SK-N-SH (cell line): ENCODE measurements at regions not wholly inside any gene's neighbourhood (a gene's known extent, or its start where the extent isn't known, plus 50 kb on each side); places are given as distances from the start of the nearest gene placed in this dataset.

ENCODE experiments used
- CTCF ChIA-PET: fragments of 300-600, 350-600 bp; formaldehyde crosslinking; extraction: SDS; loops from one replicate; lab custom pipeline; 2021; lab: Yijun Ruan, JAX
- POLR2A ChIA-PET: fragments of 350-600 bp; sonication (Branson Sonifier 250); formaldehyde crosslinking; extraction: SDS; loops from one replicate; lab custom pipeline; 2020; ENCODE audit warnings: antibody characterized with exemption, inconsistent platforms; lab: Yijun Ruan, JAX
- DNase-seq: peaks from one replicate; pipeline ENCODE4 v3.0.0; 2012
- H2AFZ ChIP-seq: fragments of 200-600 bp; sonication (generic); 2 replicates; pipeline ENCODE4 v1.8.1; 2016; ENCODE audit warnings: antibody characterized with exemption, mild to moderate bottlenecking, low read depth
- H3F3A ChIP-seq: fragments of 200-600 bp; sonication (generic); replicated peaks from 2 replicates; pipeline ENCODE3; 2016; ENCODE audit warnings: antibody characterized with exemption, mild to moderate bottlenecking; ENCODE audit not compliant: insufficient read depth
- H3K27ac ChIP-seq, 2 experiments: fragments of 200-500 bp in 1 of 2; fragments of 200-600 bp in 1 of 2; sonication (Bioruptor generic) in 1 of 2; sonication (generic), shearing (Covaris generic) in 1 of 2; 2 replicates each; pipeline versions ENCODE4 v1.5.1 to v1.6.1; 2014 to 2016; ENCODE audit warnings: low read depth in 2 of 2, inconsistent platforms in 1 of 2, low read length in 1 of 2, mild to moderate bottlenecking in 1 of 2, mixed read lengths in 1 of 2
- H3K27me3 ChIP-seq: fragments of 200-600 bp; sonication (generic), shearing (Covaris generic); 2 replicates; pipeline ENCODE4 v1.6.1; 2016; ENCODE audit warnings: mixed run types; ENCODE audit not compliant: insufficient read depth
- H3K36me3 ChIP-seq, 2 experiments: fragments of 200-500 bp in 1 of 2; fragments of 200-600 bp in 1 of 2; sonication (Bioruptor generic) in 1 of 2; sonication (generic) in 1 of 2; replicated peaks in 1 of 2; 2 replicates each; pipeline versions ENCODE3 to v1.5.1; 2014 to 2016; ENCODE audit warnings: low read length in 1 of 2, mild to moderate bottlenecking in 1 of 2; ENCODE audit not compliant: insufficient read depth in 2 of 2, control insufficient read depth in 1 of 2
- H3K4me1 ChIP-seq, 2 experiments: fragments of 200-500 bp in 1 of 2; fragments of 200-600 bp in 1 of 2; sonication (Bioruptor generic) in 1 of 2; sonication (generic), shearing (Covaris generic) in 1 of 2; 2 replicates each; pipeline versions ENCODE4 v1.5.1 to v1.6.1; 2014 to 2016; ENCODE audit warnings: low read depth in 1 of 2, low read length in 1 of 2, mixed run types in 1 of 2; ENCODE audit not compliant: insufficient read depth in 2 of 2, control insufficient read depth in 1 of 2
- H3K4me2 ChIP-seq: fragments of 200-600 bp; sonication (generic), shearing (Covaris generic); 2 replicates; pipeline ENCODE4 v1.6.1; 2017; ENCODE audit warnings: mixed run types
- H3K4me3 ChIP-seq, 2 experiments: fragments of 200-500 bp in 1 of 2; fragments of 200-600 bp in 1 of 2; sonication (Bioruptor generic) in 1 of 2; sonication (generic), shearing (Covaris generic) in 1 of 2; 2 replicates each; pipeline versions ENCODE4 v1.5.1 to v1.8.1; 2014 to 2016; ENCODE audit warnings: low read depth in 2 of 2, inconsistent platforms in 1 of 2, low read length in 1 of 2, mild to moderate bottlenecking in 1 of 2, mixed read lengths in 1 of 2, moderate library complexity in 1 of 2
- H3K79me2 ChIP-seq: fragments of 200-600 bp; sonication (generic); 2 replicates; pipeline ENCODE4 v1.8.1; 2017; ENCODE audit warnings: mild to moderate bottlenecking; ENCODE audit not compliant: insufficient read depth
- H3K9ac ChIP-seq: fragments of 200-600 bp; sonication (generic); 2 replicates; pipeline ENCODE4 v1.6.1; 2017; ENCODE audit warnings: mixed run types
- H3K9me2 ChIP-seq: fragments of 200-600 bp; sonication (generic); 2 replicates; pipeline ENCODE4 v1.6.1; 2017; ENCODE audit warnings: mixed run types
- H3K9me3 ChIP-seq: fragments of 200-600 bp; sonication (generic); 2 replicates; pipeline ENCODE4 v1.6.1; 2017; ENCODE audit warnings: mixed run types, mild to moderate bottlenecking, moderate library complexity
- H4K20me1 ChIP-seq: fragments of 200-600 bp; sonication (generic); 2 replicates; pipeline ENCODE4 v1.6.1; 2017; ENCODE audit warnings: mild to moderate bottlenecking, mixed run types; ENCODE audit not compliant: insufficient read depth
- ELF1 ChIP-seq: IDR thresholded peaks from 2 replicates; pipeline ENCODE4 v1.4.0; 2012
- EP300 ChIP-seq, 2 experiments: IDR thresholded peaks; 2 replicates each; pipeline versions ENCODE4 v1.4.0 to v1.6.1; 2012; ENCODE audit warnings: borderline replicate concordance in 1 of 2, low read depth in 1 of 2, low read length in 1 of 2
- FOXM1 ChIP-seq: IDR thresholded peaks from 2 replicates; pipeline ENCODE4 v1.4.0; 2012; ENCODE audit warnings: low read depth, mild to moderate bottlenecking
- GATA2 ChIP-seq: sonication (generic); formaldehyde crosslinking; IDR thresholded peaks from 2 replicates; pipeline ENCODE4 v1.5.0; 2020; ENCODE audit warnings: mild to moderate bottlenecking, missing genetic modification reagents
- MEF2A ChIP-seq: IDR thresholded peaks from 2 replicates; pipeline ENCODE4 v1.4.0; 2012; ENCODE audit warnings: low read depth, borderline replicate concordance
- MXI1 ChIP-seq: IDR thresholded peaks from 2 replicates; pipeline ENCODE4 v1.6.1; 2012; ENCODE audit warnings: mild to moderate bottlenecking, low read depth, low read length, improper control_type of control experiment
- NFIC ChIP-seq: IDR thresholded peaks from 2 replicates; pipeline ENCODE4 v1.4.0; 2012; ENCODE audit warnings: borderline replicate concordance
- POLR2AphosphoS5 ChIP-seq: IDR thresholded peaks from 2 replicates; pipeline ENCODE4 v1.6.1; 2012; ENCODE audit warnings: low read depth, low read length
- RAD21 ChIP-seq: IDR thresholded peaks from 2 replicates; pipeline ENCODE4 v1.6.1; 2012; ENCODE audit warnings: mild to moderate bottlenecking, low read length
- RCOR1 ChIP-seq: fragments of 150-350 bp; IDR thresholded peaks from 2 replicates; pipeline ENCODE4 v1.6.1; 2017; ENCODE audit warnings: antibody characterized with exemption, low read length
- TAF1 ChIP-seq: IDR thresholded peaks from 2 replicates; pipeline ENCODE4 v1.6.1; 2012; ENCODE audit warnings: low read depth, mild to moderate bottlenecking, low read length, moderate library complexity, borderline replicate concordance
- TCF12 ChIP-seq: IDR thresholded peaks from 2 replicates; pipeline ENCODE4 v1.4.0; 2012
- WGBS: methylation state at CpG from one replicate; pipeline ENCODE4 v1.1.6; 2017; ENCODE audit warnings: low lambda C conversion rate; 5-methylcytosine and 5-hydroxymethylcytosine counted together
- TF ChIP-seq, protein P1 (sequence below): fragments of 150-350 bp; IDR thresholded peaks from 2 replicates; pipeline ENCODE4 v1.6.1; 2016; ENCODE audit warnings: mild to moderate bottlenecking, low read depth, low read length
- TF ChIP-seq, protein P2 (sequence below): IDR thresholded peaks from 2 replicates; pipeline ENCODE4; 2012
- TF ChIP-seq, protein P3 (sequence below): IDR thresholded peaks from 2 replicates; pipeline ENCODE4 v1.4.0; 2012; ENCODE audit warnings: low read depth, borderline replicate concordance
- TF ChIP-seq, protein P4 (sequence below): IDR thresholded peaks from 2 replicates; pipeline ENCODE4 v1.4.0; 2012; ENCODE audit warnings: low read depth, borderline replicate concordance
- TF ChIP-seq, protein P5 (sequence below): fragments of 200-600 bp; sonication (generic); IDR thresholded peaks from 2 replicates; pipeline ENCODE4 v1.6.1; 2017; ENCODE audit warnings: antibody characterized with exemption, mild to moderate bottlenecking, moderate library complexity
- TF ChIP-seq, protein P6 (sequence below): IDR thresholded peaks from 2 replicates; pipeline ENCODE4 v1.4.0; 2012; ENCODE audit warnings: low read depth

DNA sequence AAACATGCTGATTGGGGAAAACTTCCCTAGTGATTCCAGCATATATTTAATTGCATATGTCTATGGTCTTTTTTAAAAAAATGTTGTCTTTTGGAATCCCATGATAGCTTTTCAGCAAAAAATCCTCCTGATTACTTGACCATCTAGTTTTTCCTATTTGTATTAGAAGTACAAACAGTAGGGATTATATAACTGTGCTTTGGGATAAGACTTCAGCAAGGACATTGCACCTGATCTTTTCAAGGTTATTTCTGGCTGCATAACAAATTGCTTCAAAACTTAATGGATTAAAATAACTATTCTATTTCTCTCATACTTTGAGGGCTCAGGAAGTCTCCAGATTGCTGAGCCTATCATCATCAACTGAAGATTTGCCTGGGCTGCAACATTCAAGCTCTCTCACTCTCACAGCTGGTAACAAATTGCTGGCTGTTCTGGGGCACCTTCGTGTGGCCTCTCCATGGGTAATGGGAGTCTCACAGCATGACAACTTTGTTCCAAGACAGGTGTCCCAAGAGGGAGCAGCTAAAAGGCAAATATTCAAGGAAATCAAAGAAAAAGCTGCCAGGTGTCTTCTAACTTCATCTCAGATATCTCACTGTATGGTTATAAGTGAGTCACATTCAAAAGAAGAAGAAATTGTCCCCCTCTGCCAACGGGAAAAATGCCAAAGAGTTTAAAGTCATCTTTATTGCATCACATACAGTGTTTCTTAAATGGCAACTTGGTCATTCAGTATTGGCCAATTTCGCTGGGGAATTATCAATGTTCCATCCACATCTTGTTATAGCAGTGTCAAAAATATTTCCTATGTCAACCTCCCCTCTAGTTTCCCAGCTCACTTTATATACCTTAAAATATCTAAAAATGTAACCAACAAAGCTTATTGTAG lies 644.5 kb upstream of the GRM7 start:
- no peaks in the 10 kb centered on the region for H3K27me3 ChIP-seq
- H3K79me2 ChIP-seq: no peaks in the 10 kb centered on the region
- no peaks in the 10 kb centered on the region for H3K9me3 ChIP-seq
- no peak overlapping the region for H3K9ac ChIP-seq
- H3K36me3 ChIP-seq: no peaks in the 10 kb centered on the region
- no peak for DNase-seq
- H2AFZ ChIP-seq: no peak overlapping the region
- ChIA-PET POLR2A (no interaction called here), CTCF (interaction anchor here (0.6 kb wide), 2 partner anchors 102 to 1513 kb away, joined by 3 read pairs; no protein-coding TSS in a partner anchor)
- no peaks in the 10 kb centered on the region for H3K9me2 ChIP-seq
- no peak overlapping the region for H3K27ac ChIP-seq
- no peak overlapping the region for H3K4me3 ChIP-seq
- WGBS: 1% methylated on average over 3 of the region's 3 CpGs
- TF ChIP-seq, protein P1, sequence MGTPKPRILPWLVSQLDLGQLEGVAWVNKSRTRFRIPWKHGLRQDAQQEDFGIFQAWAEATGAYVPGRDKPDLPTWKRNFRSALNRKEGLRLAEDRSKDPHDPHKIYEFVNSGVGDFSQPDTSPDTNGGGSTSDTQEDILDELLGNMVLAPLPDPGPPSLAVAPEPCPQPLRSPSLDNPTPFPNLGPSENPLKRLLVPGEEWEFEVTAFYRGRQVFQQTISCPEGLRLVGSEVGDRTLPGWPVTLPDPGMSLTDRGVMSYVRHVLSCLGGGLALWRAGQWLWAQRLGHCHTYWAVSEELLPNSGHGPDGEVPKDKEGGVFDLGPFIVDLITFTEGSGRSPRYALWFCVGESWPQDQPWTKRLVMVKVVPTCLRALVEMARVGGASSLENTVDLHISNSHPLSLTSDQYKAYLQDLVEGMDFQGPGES: no peak
- no peaks in the 10 kb centered on the region for H4K20me1 ChIP-seq
- H3K4me1 ChIP-seq: no peaks in the 10 kb centered on the region
- H3F3A ChIP-seq: no peaks in the 10 kb centered on the region
- H3K4me2 ChIP-seq: no peak overlapping the region

DNA sequence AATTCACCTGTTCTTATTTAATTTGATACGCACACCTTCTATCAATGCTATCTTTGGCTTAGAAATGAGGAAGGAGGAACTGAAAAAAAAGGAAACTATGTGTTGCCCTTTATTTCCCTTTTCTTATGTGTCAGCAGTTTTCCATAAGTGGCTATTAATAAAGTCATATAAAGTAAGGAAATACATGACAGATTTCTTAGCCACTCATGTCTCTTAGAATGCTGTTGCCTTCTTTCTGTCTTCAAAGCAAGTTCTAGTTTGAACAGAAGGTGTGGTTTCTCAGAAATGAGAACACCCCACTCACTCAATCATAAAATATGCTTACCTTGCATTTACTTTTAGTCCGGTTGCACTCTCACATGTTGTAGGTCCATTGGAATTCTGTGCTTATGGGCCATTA lies 640.5 kb upstream of the GRM7 start:
- no peak overlapping the region for H3K27ac ChIP-seq
- no peaks in the 10 kb centered on the region for H4K20me1 ChIP-seq
- no peaks in the 10 kb centered on the region for H3K79me2 ChIP-seq
- no peak overlapping the region for H2AFZ ChIP-seq
- H3K9me3 ChIP-seq: no peaks in the 10 kb centered on the region
- no peaks in the 10 kb centered on the region for H3K36me3 ChIP-seq
- DNase-seq: no peak
- no peaks in the 10 kb centered on the region for H3F3A ChIP-seq
- H3K4me1 ChIP-seq: no peaks in the 10 kb centered on the region
- H3K9me2 ChIP-seq: no peaks in the 10 kb centered on the region
- H3K4me2 ChIP-seq: no peak overlapping the region
- CTCF ChIA-PET: no interaction called here
- no peak overlapping the region for H3K9ac ChIP-seq
- POLR2A ChIA-PET: no interaction called here
- WGBS: 41% methylated on average over 2 of the region's 2 CpGs
- TF ChIP-seq, protein P2, sequence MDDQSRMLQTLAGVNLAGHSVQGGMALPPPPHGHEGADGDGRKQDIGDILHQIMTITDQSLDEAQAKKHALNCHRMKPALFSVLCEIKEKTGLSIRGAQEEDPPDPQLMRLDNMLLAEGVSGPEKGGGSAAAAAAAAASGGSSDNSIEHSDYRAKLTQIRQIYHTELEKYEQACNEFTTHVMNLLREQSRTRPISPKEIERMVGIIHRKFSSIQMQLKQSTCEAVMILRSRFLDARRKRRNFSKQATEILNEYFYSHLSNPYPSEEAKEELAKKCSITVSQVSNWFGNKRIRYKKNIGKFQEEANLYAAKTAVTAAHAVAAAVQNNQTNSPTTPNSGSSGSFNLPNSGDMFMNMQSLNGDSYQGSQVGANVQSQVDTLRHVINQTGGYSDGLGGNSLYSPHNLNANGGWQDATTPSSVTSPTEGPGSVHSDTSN: no peak
- TF ChIP-seq NFIC (no peak), MXI1 (no peak), ELF1 (no peak), GATA2 (CRISPR knock-in tag) (no peak), TAF1 (no peak), MEF2A (no peak), RCOR1 (no peak), EP300 (IDR thresholded peaks at IDR 0.05; ENCODE audit: borderline replicate concordance in 1 of 2, low read depth in 1 of 2, low read length in 1 of 2) (no peak), TCF12 (no peak), POLR2AphosphoS5 (no peak), RAD21 (no peak), FOXM1 (no peak)
- TF ChIP-seq, protein P3, sequence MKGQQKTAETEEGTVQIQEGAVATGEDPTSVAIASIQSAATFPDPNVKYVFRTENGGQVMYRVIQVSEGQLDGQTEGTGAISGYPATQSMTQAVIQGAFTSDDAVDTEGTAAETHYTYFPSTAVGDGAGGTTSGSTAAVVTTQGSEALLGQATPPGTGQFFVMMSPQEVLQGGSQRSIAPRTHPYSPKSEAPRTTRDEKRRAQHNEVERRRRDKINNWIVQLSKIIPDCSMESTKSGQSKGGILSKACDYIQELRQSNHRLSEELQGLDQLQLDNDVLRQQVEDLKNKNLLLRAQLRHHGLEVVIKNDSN: no peak
- TF ChIP-seq, protein P4, sequence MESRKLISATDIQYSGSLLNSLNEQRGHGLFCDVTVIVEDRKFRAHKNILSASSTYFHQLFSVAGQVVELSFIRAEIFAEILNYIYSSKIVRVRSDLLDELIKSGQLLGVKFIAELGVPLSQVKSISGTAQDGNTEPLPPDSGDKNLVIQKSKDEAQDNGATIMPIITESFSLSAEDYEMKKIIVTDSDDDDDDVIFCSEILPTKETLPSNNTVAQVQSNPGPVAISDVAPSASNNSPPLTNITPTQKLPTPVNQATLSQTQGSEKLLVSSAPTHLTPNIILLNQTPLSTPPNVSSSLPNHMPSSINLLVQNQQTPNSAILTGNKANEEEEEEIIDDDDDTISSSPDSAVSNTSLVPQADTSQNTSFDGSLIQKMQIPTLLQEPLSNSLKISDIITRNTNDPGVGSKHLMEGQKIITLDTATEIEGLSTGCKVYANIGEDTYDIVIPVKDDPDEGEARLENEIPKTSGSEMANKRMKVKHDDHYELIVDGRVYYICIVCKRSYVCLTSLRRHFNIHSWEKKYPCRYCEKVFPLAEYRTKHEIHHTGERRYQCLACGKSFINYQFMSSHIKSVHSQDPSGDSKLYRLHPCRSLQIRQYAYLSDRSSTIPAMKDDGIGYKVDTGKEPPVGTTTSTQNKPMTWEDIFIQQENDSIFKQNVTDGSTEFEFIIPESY: no peak
- TF ChIP-seq, protein P5, sequence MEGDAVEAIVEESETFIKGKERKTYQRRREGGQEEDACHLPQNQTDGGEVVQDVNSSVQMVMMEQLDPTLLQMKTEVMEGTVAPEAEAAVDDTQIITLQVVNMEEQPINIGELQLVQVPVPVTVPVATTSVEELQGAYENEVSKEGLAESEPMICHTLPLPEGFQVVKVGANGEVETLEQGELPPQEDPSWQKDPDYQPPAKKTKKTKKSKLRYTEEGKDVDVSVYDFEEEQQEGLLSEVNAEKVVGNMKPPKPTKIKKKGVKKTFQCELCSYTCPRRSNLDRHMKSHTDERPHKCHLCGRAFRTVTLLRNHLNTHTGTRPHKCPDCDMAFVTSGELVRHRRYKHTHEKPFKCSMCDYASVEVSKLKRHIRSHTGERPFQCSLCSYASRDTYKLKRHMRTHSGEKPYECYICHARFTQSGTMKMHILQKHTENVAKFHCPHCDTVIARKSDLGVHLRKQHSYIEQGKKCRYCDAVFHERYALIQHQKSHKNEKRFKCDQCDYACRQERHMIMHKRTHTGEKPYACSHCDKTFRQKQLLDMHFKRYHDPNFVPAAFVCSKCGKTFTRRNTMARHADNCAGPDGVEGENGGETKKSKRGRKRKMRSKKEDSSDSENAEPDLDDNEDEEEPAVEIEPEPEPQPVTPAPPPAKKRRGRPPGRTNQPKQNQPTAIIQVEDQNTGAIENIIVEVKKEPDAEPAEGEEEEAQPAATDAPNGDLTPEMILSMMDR: no peak
- TF ChIP-seq, protein P6, sequence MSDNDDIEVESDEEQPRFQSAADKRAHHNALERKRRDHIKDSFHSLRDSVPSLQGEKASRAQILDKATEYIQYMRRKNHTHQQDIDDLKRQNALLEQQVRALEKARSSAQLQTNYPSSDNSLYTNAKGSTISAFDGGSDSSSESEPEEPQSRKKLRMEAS: no peak
- no peak overlapping the region for H3K4me3 ChIP-seq
- no peaks in the 10 kb centered on the region for H3K27me3 ChIP-seq
